H1 (cell line): ENCODE measurements at regions not wholly inside any gene's neighbourhood (a gene's known extent, or its start where the extent isn't known, plus 50 kb on each side); places are given as distances from the start of the nearest gene placed in this dataset.

Experiments used
- CTCF ChIA-PET: fragments of 300-600 bp; sonication (Branson Sonifier 250); formaldehyde crosslinking; loops from one replicate; lab custom pipeline; 2021; ENCODE audit not compliant: partially characterized antibody; lab: Charles Lee
- POLR2A ChIA-PET: fragments of 300-600 bp; sonication (Branson Sonifier 250); formaldehyde crosslinking; loops from one replicate; lab custom pipeline; 2021; ENCODE audit warnings: inconsistent platforms; ENCODE audit not compliant: partially characterized antibody; lab: Charles Lee
- DNase-seq, 2 experiments: peaks; one replicate each; pipeline versions ENCODE4 v3.0.0 to v3.0.0-alpha.2; 2010 to 2022; ENCODE audit warnings: low spot score in 2 of 2, low read depth in 1 of 2, mixed read lengths in 1 of 2
- FAIRE-seq: peaks from 2 replicates; lab custom pipeline; 2011; peaks lifted over from hg19 to GRCh38; lab: Jason Lieb, UNC
- H2AFZ ChIP-seq: 2 replicates; pipeline ENCODE4 v1.8.1; 2012; ENCODE audit warnings: low read length, inconsistent platforms
- H2AK5ac ChIP-seq: 2 replicates; pipeline ENCODE4 v1.6.1; 2013; ENCODE audit warnings: low read depth, low read length
- H2BK120ac ChIP-seq: replicated peaks from 2 replicates; pipeline ENCODE3; 2013; ENCODE audit warnings: low read depth, low read length, inconsistent platforms
- H2BK12ac ChIP-seq: 2 replicates; pipeline ENCODE4 v1.6.1; 2013; ENCODE audit warnings: low read depth, low read length
- H2BK15ac ChIP-seq: 2 replicates; pipeline ENCODE4 v1.6.1; 2013; ENCODE audit warnings: low read length
- H2BK20ac ChIP-seq: 2 replicates; pipeline ENCODE4 v1.6.1; 2013; ENCODE audit warnings: low read length
- H2BK5ac ChIP-seq: 2 replicates; pipeline ENCODE4 v1.6.1; 2013; ENCODE audit warnings: low read depth, low read length
- H3K14ac ChIP-seq: 2 replicates; pipeline ENCODE4 v1.6.1; 2013; ENCODE audit warnings: inconsistent platforms; ENCODE audit not compliant: insufficient read length
- H3K18ac ChIP-seq: 2 replicates; pipeline ENCODE4 v1.6.1; 2013; ENCODE audit warnings: low read length; ENCODE audit errors: extremely low read depth
- H3K23ac ChIP-seq: 2 replicates; pipeline ENCODE4 v1.6.1; 2013; ENCODE audit warnings: inconsistent platforms; ENCODE audit not compliant: insufficient read length
- H3K23me2 ChIP-seq: 2 replicates; pipeline ENCODE4 v1.6.1; 2013; ENCODE audit warnings: low read depth, low read length
- H3K27ac ChIP-seq: 2 replicates; pipeline ENCODE4 v1.6.1; 2011; ENCODE audit warnings: low read depth, low read length, inconsistent platforms
- H3K27me3 ChIP-seq, 4 experiments: replicated peaks in 1 of 4; 1 replicate in 1 of 4; 2 replicates in 3 of 4; pipeline versions ENCODE4 v1.6.1 to v1.8.1; 2011 to 2013; ENCODE audit warnings: low read length in 3 of 4, mild to moderate bottlenecking in 3 of 4, inconsistent platforms in 2 of 4, mixed read lengths in 2 of 4, moderate library complexity in 1 of 4; ENCODE audit not compliant: control insufficient read depth in 3 of 4, insufficient read depth in 3 of 4; ENCODE audit errors: extremely low read depth in 1 of 4
- H3K36me3 ChIP-seq, 4 experiments: 2 replicates each; pipeline versions ENCODE4 v1.6.1 to v1.8.1; 2011 to 2013; ENCODE audit warnings: mild to moderate bottlenecking in 4 of 4, low read length in 3 of 4, moderate library complexity in 2 of 4, control low read depth in 1 of 4, inconsistent platforms in 1 of 4; ENCODE audit not compliant: insufficient read depth in 4 of 4, control insufficient read depth in 2 of 4
- H3K4ac ChIP-seq: replicated peaks from 2 replicates; pipeline ENCODE3; 2013; ENCODE audit warnings: low read length, low read depth, mixed read lengths, inconsistent platforms; ENCODE audit not compliant: insufficient read length
- H3K4me1 ChIP-seq, 4 experiments: replicated peaks in 1 of 4; 1 replicate in 1 of 4; 2 replicates in 3 of 4; pipeline versions ENCODE4 v1.6.1 to v1.8.1; 2011 to 2013; ENCODE audit warnings: low read length in 3 of 4, inconsistent platforms in 2 of 4, mixed read lengths in 1 of 4; ENCODE audit not compliant: insufficient read depth in 4 of 4, control insufficient read depth in 3 of 4
- H3K4me2 ChIP-seq, 2 experiments: 2 replicates each; pipeline versions ENCODE4 v1.6.1 to v1.8.1; 2011 to 2013; ENCODE audit warnings: low read depth in 2 of 2, low read length in 2 of 2, control low read depth in 1 of 2, inconsistent platforms in 1 of 2, mild to moderate bottlenecking in 1 of 2; ENCODE audit not compliant: insufficient read depth in 1 of 2
- H3K4me3 ChIP-seq, 4 experiments: fragments of 200-600, 300-600 bp in 1 of 4; sonication (generic), shearing (Covaris generic), sonication (Bioruptor Twin) in 1 of 4; 2 replicates each; pipeline versions ENCODE4 v1.5.1 to v1.8.1; 2011 to 2016; ENCODE audit warnings: low read length in 4 of 4, low read depth in 3 of 4, control low read depth in 2 of 4, inconsistent platforms in 2 of 4, mild to moderate bottlenecking in 2 of 4, mixed read lengths in 1 of 4, moderate library complexity in 1 of 4; ENCODE audit not compliant: insufficient read depth in 2 of 4; ENCODE audit errors: extremely low read depth in 1 of 4
- H3K56ac ChIP-seq: replicated peaks from 2 replicates; pipeline ENCODE3; 2013; ENCODE audit warnings: low read depth, mild to moderate bottlenecking, mixed read lengths, low read length, inconsistent platforms; ENCODE audit not compliant: insufficient read length
- H3K79me1 ChIP-seq: 2 replicates; pipeline ENCODE4 v1.6.1; 2013; ENCODE audit warnings: low read depth, low read length, control low read depth
- H3K79me2 ChIP-seq, 2 experiments: 2 replicates each; pipeline versions ENCODE4 v1.6.1 to v1.8.1; 2012 to 2013; ENCODE audit warnings: low read length in 2 of 2, mild to moderate bottlenecking in 2 of 2, inconsistent platforms in 1 of 2; ENCODE audit not compliant: insufficient read depth in 2 of 2, control insufficient read depth in 1 of 2
- H3K9ac ChIP-seq, 4 experiments: replicated peaks in 1 of 4; 1 replicate in 1 of 4; 2 replicates in 3 of 4; pipeline versions ENCODE4 v1.6.1 to v1.8.1; 2011 to 2013; ENCODE audit warnings: low read depth in 3 of 4, low read length in 3 of 4, control low read depth in 2 of 4, mild to moderate bottlenecking in 2 of 4, moderate library complexity in 2 of 4, inconsistent platforms in 1 of 4; ENCODE audit errors: extremely low read depth in 1 of 4
- H3K9me3 ChIP-seq, 2 experiments: 2 replicates each; pipeline versions ENCODE4 v1.6.1 to v1.8.1; 2012 to 2013; ENCODE audit warnings: mild to moderate bottlenecking in 2 of 2, moderate library complexity in 2 of 2, control low read depth in 1 of 2, inconsistent platforms in 1 of 2, low read depth in 1 of 2, low read length in 1 of 2, mixed read lengths in 1 of 2; ENCODE audit not compliant: insufficient read depth in 2 of 2
- H4K20me1 ChIP-seq, 2 experiments: replicated peaks in 1 of 2; 2 replicates each; pipeline versions ENCODE3 to v1.8.1; 2011 to 2013; ENCODE audit warnings: inconsistent platforms in 2 of 2, low read length in 2 of 2, mild to moderate bottlenecking in 1 of 2; ENCODE audit not compliant: insufficient read depth in 2 of 2, control insufficient read depth in 1 of 2
- H4K5ac ChIP-seq: 2 replicates; pipeline ENCODE4 v1.6.1; 2013; ENCODE audit warnings: low read length, low read depth, mixed read lengths, inconsistent platforms; ENCODE audit not compliant: insufficient read length
- H4K8ac ChIP-seq: 2 replicates; pipeline ENCODE4 v1.8.0; 2013; ENCODE audit warnings: mild to moderate bottlenecking, moderate library complexity, low read length, inconsistent platforms; ENCODE audit not compliant: insufficient read depth; ENCODE audit errors: extremely low read depth
- H4K91ac ChIP-seq: replicated peaks from 2 replicates; pipeline ENCODE3; 2013; ENCODE audit warnings: low read length, mixed read lengths, inconsistent platforms; ENCODE audit not compliant: insufficient read length
- CHD7 ChIP-seq: fragments of 300-600 bp; sonication (generic); IDR thresholded peaks from 2 replicates; pipeline ENCODE4 v1.7.1; 2012; ENCODE audit warnings: low read length, moderate library complexity, mild to moderate bottlenecking, inconsistent platforms; ENCODE audit not compliant: insufficient replicate concordance
- FOSL1 ChIP-seq: IDR thresholded peaks from 2 replicates; pipeline ENCODE4 v1.6.1; 2011; ENCODE audit warnings: mild to moderate bottlenecking, low read depth, low read length, moderate library complexity; ENCODE audit not compliant: insufficient read depth

DNA sequence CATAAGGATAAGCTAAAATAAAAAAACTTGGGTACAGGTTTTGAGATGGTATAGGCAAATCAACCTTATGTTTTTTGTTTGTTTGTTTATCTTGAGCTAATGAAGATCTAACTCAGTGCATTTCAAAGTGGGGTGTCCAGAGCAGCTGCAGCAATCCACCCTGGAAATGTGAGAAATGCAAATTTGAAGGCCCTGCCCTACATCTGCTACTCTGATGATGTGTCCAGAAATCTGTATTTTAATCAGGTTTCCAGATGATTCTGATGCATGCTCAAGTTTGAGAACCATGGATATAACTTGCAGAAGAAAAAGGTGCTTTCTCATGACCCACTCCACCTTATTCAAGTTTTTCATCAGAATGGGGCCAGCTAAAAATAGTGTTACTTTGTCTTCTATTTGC, 467.0 kb downstream of the NTRK2 start:
- H4K8ac ChIP-seq: no peak overlapping the region
- CTCF ChIA-PET: interaction anchor here (1.0 to 1.3 kb wide), 3 partner anchors 8 to 169 kb away, joined by 3 to 4 read pairs (median 3); no protein-coding TSS in a partner anchor
- H3K27me3 ChIP-seq: no peaks in the 10 kb centered on the region
- H3K23me2 ChIP-seq: no peaks in the 10 kb centered on the region
- no peak overlapping the region for H3K18ac ChIP-seq
- no peak overlapping the region for H2AK5ac ChIP-seq
- no peak overlapping the region for H3K56ac ChIP-seq
- H2BK5ac ChIP-seq: no peak overlapping the region
- H3K9ac ChIP-seq: no peak overlapping the region
- H3K23ac ChIP-seq: no peak overlapping the region
- H3K36me3 ChIP-seq: no peaks in the 10 kb centered on the region
- no peak for DNase-seq
- H2BK15ac ChIP-seq: no peak overlapping the region
- no peak overlapping the region for H3K14ac ChIP-seq
- no peak overlapping the region for H3K4ac ChIP-seq
- no peaks in the 10 kb centered on the region for H3K4me1 ChIP-seq
- H3K79me1 ChIP-seq: no peaks in the 10 kb centered on the region
- no peak overlapping the region for H3K27ac ChIP-seq
- H3K79me2 ChIP-seq: no peaks in the 10 kb centered on the region
- H3K4me3 ChIP-seq: no peak overlapping the region
- H2BK120ac ChIP-seq: no peak overlapping the region
- no peak for FAIRE-seq
- no peak overlapping the region for H2AFZ ChIP-seq
- no peaks in the 10 kb centered on the region for H4K20me1 ChIP-seq
- no peak overlapping the region for H4K91ac ChIP-seq
- H2BK20ac ChIP-seq: no peak overlapping the region
- H2BK12ac ChIP-seq: no peak overlapping the region
- no peak overlapping the region for H3K4me2 ChIP-seq
- POLR2A ChIA-PET: no interaction called here
- no peak overlapping the region for H4K5ac ChIP-seq
- H3K9me3 ChIP-seq: peaks cover 3 to 4% of the 10 kb centered on the region in 2 experiments; a peak in 1 of 4 replicates
- TF ChIP-seq CHD7 (no peak), FOSL1 (no peak)
